KMS-11 (cell line): ENCODE measurements at regions not wholly inside any gene's neighbourhood (a gene's known extent, or its start where the extent isn't known, plus 50 kb on each side); places are given as distances from the start of the nearest gene placed in this dataset.

Experiments used
- H2AFZ ChIP-seq: fragments of 200-600 bp; sonication (generic); 2 replicates; pipeline ENCODE4 v1.6.1; 2016; ENCODE audit warnings: antibody characterized with exemption, mixed run types, low read depth
- H3K27ac ChIP-seq: fragments of 200-600 bp; sonication (generic); 2 replicates; pipeline ENCODE4 v1.6.1; 2016; ENCODE audit warnings: mild to moderate bottlenecking, mixed run types
- H3K27me3 ChIP-seq: fragments of 200-600 bp; sonication (generic); 2 replicates; pipeline ENCODE4 v1.6.1; 2017; ENCODE audit warnings: mild to moderate bottlenecking, low read depth, mixed run types, moderate library complexity; ENCODE audit not compliant: insufficient read depth
- H3K36me3 ChIP-seq: fragments of 200-600 bp; sonication (generic); 2 replicates; pipeline ENCODE4 v1.6.1; 2017; ENCODE audit warnings: mild to moderate bottlenecking, mixed run types; ENCODE audit not compliant: insufficient read depth
- H3K4me1 ChIP-seq: fragments of 200-600 bp; sonication (generic); 2 replicates; pipeline ENCODE4 v1.6.1; 2016; ENCODE audit warnings: mild to moderate bottlenecking, low read depth, mixed run types; ENCODE audit not compliant: poor library complexity, severe bottlenecking
- H3K4me2 ChIP-seq: fragments of 200-600 bp; sonication (generic); 2 replicates; pipeline ENCODE4 v1.7.0; 2016; ENCODE audit warnings: mild to moderate bottlenecking, mixed run types
- H3K4me3 ChIP-seq: fragments of 200-600 bp; sonication (generic); IDR thresholded peaks from 2 replicates; pipeline ENCODE4 v1.6.1; 2017; ENCODE audit warnings: low read depth, low read length, mixed read lengths; ENCODE audit not compliant: insufficient read depth
- H3K79me2 ChIP-seq: fragments of 200-600 bp; sonication (generic); 2 replicates; pipeline ENCODE4 v1.6.1; 2016; ENCODE audit warnings: low read depth, mixed run types; ENCODE audit not compliant: insufficient read depth
- H3K9ac ChIP-seq: fragments of 200-600 bp; sonication (generic); 2 replicates; pipeline ENCODE4 v1.6.1; 2016; ENCODE audit warnings: mild to moderate bottlenecking, mixed run types
- H4K20me1 ChIP-seq: fragments of 200-600 bp; sonication (generic); 2 replicates; pipeline ENCODE4 v1.6.1; 2016; ENCODE audit warnings: mild to moderate bottlenecking, mixed run types; ENCODE audit not compliant: insufficient read depth
- CTCF ChIP-seq: fragments of 200-600 bp; sonication (generic); conservative IDR thresholded peaks from 2 replicates; pipeline ENCODE4 v1.6.1; 2017; ENCODE audit warnings: low read depth, mild to moderate bottlenecking, antibody characterized with exemption, low read length, moderate library complexity, mixed read lengths

GRCh38 chr19:31074199-31075125, 274.8 kb downstream of the TSHZ3 start:
- H3K79me2 ChIP-seq: no peaks in the 10 kb centered on the region
- no peak overlapping the region for H3K27ac ChIP-seq
- no peak for TF ChIP-seq CTCF
- H3K9ac ChIP-seq: no peak overlapping the region
- no peaks in the 10 kb centered on the region for H4K20me1 ChIP-seq
- no peaks in the 10 kb centered on the region for H3K36me3 ChIP-seq
- H3K4me1 ChIP-seq: no peaks in the 10 kb centered on the region
- no peak overlapping the region for H3K4me2 ChIP-seq
- H2AFZ ChIP-seq: no peak overlapping the region
- no peak overlapping the region for H3K4me3 ChIP-seq
- H3K27me3 ChIP-seq: no peaks in the 10 kb centered on the region

GRCh38 chr19:31073485-31074198, 275.6 kb downstream of the TSHZ3 start:
- H2AFZ ChIP-seq: no peak overlapping the region
- no peak overlapping the region for H3K9ac ChIP-seq
- no peak overlapping the region for H3K4me3 ChIP-seq
- no peaks in the 10 kb centered on the region for H3K4me1 ChIP-seq
- H3K27me3 ChIP-seq: no peaks in the 10 kb centered on the region
- H4K20me1 ChIP-seq: no peaks in the 10 kb centered on the region
- H3K79me2 ChIP-seq: no peaks in the 10 kb centered on the region
- no peak overlapping the region for H3K27ac ChIP-seq
- H3K4me2 ChIP-seq: no peak overlapping the region
- H3K36me3 ChIP-seq: no peaks in the 10 kb centered on the region
- TF ChIP-seq CTCF: no peak

GRCh38 chr19:31072451-31072850, 276.8 kb downstream of the TSHZ3 start:
- H3K27ac ChIP-seq: no peak overlapping the region
- no peaks in the 10 kb centered on the region for H3K79me2 ChIP-seq
- H2AFZ ChIP-seq: no peak overlapping the region
- no peaks in the 10 kb centered on the region for H3K27me3 ChIP-seq
- no peak overlapping the region for H3K9ac ChIP-seq
- no peaks in the 10 kb centered on the region for H3K36me3 ChIP-seq
- no peak for TF ChIP-seq CTCF
- no peak overlapping the region for H3K4me3 ChIP-seq
- H3K4me1 ChIP-seq: no peaks in the 10 kb centered on the region
- no peak overlapping the region for H3K4me2 ChIP-seq
- H4K20me1 ChIP-seq: no peaks in the 10 kb centered on the region

GRCh38 chr19:31071136-31071855, 277.9 kb downstream of the TSHZ3 start:
- Histone ChIP-seq H3K79me2 (no peaks in the 10 kb centered on the region), H3K27me3 (no peaks in the 10 kb centered on the region), H3K4me1 (no peaks in the 10 kb centered on the region), H2AFZ (no peak overlapping the region), H3K4me3 (no peak overlapping the region), H3K9ac (no peak overlapping the region), H3K4me2 (no peak overlapping the region), H3K36me3 (no peaks in the 10 kb centered on the region), H3K27ac (no peak overlapping the region), H4K20me1 (no peaks in the 10 kb centered on the region)
- no peak for TF ChIP-seq CTCF
